Stimulated activated CD8-positive, alpha-beta memory T cell treated with anti-CD3 and anti-CD28 coated beads, Interleukin-2, amount 100 ng/mL, for 48 hours (primary cell): ENCODE measurements at regions not wholly inside any gene's neighbourhood (a gene's known extent, or its start where the extent isn't known, plus 50 kb on each side); places are given as distances from the start of the nearest gene placed in this dataset.
"Not testable (repeated sequence)": the region's sequence is repeated elsewhere in the genome, so short reads cannot be mapped to it uniquely, and the experiment has no call there.

Experiments
- DNase-seq, 2 donors: peaks; one replicate each; pipeline ENCODE4 v3.0.0-alpha.2; 2020; ENCODE audit warnings: low read depth in 2 of 2

DNA sequence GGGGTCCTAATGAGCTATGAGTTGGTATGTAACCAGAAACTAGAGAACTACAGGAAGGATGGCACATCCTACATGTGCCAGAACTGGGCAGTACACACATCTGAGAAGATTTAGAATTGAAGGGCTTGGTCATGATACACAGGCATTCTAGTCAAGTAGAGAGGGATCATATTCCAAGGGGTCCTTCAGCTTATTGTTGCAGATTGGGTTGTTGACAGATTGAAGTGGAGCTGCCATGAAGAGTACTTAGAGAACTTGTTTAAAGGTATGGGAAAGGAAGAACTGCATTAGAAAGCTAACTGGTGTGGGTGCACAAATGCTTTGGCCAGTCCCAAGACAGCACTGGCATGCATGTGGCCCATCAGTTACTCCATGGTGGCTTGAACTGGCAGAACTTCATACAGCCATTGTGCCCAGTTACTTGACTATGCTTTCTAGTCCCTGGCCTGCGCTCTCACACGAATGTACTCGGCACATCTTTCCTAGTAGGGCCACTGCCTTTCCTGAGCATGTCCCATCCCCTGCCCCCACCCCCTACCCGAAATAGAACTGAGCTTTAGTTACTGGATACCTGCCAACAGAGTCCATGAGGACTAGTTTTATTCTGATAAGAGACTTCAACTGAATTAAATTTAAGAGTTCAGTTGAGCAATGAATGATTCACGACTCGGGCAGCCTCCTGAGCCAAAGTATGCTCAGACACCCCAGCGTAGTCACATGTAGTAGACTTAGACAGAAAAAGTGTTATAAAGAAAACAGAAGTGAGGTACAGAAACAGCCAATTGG lies 64.0 kb downstream of the CCNG2 start:
- DNase-seq = no peak

DNA sequence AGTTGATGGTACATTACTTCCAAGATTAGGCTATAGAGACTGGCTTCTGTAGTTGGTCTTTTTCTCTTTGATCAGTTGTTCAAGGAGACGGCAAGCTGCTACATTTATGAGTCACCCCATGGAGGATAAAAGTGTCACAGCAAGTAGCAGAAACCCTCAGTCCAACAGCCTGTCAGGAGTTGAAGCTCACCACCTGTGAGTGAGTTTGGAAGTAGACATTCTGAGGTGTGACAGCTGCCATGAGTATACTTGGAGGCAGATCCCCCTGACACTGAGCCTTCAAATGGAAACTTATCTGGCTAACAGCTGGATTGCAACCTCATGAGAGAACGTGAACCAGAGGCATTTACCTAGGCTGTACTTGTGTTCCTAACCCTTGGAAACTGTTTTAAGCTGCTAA lies 68.0 kb downstream of the CCNG2 start:
- DNase-seq = no peak

DNA sequence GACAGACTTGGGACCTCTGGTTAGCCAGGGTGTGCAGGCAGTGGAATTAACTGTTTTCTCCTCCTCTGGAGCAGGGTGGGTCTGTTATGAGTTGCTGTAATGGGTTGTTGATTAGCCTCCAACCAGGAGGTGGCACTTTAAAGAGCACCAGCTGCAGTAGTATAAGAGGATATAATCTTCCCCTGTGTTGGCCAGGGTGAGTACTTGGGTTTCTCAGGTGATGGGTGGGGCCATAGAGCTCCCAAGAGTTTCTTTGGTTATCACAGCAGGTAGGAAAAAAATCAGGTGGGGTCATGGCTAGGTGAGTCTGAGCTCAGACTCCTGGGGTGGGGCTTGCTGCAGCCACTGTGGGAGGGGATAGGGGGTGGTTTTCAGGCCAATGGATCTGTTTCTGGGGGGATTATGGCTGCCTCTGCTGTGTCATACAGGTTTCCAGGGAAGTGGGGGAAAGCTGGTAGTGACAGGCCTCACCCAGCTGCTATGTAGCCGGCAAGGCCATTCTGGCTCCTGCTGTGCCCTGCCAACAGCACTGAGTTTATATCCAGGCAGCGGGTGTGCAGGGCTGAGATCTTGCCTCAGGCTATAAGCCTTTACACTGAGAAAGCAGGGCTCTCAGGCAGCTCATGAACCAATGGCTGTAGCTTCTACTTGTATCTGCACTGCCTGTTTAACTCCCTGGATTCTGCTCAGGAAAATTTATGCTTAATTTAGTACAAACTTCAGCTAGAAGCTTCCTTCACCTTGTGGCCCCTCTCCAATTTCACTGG lies 70.1 kb downstream of the CCNG2 start:
- DNase-seq = no peak

DNA sequence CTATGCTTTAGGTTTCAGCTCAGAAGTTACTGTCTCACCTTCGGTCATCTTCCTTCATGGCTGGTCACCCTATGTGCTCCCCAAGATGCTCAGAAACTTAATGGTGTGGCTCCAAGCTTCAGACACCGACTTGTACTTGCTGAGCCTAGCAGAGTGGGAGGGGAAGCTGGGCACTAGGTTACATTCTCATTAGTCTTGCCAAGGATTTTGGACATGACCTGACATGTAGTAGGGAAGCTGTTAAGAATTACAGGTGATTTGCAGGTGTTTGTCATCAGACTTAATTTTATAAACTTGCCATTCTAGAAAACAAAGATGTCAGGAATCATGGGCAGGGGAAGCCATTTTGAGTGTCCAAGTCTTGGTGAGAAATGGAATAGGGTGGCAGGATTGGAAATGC lies 72.4 kb downstream of the CCNG2 start:
- no peak for DNase-seq

DNA sequence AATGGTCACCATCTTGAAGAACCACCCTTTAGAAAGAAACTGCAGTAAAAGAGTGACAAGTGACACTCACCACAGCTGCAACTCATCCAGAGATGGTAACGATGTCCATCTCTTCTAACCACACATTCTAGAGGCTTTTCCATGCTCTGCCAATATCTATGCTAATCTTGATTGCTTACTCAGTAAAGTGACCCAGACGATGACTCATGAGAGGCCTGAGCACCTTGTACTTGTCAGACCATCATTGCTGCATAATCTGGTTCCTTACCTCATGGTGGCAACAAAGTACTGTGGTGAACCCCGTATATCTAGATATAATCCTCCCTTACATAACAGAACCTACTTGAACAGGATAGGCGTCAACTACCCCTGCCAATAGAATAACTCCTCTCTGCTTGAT lies 75.6 kb downstream of the CCNG2 start:
- DNase-seq = no peak

DNA sequence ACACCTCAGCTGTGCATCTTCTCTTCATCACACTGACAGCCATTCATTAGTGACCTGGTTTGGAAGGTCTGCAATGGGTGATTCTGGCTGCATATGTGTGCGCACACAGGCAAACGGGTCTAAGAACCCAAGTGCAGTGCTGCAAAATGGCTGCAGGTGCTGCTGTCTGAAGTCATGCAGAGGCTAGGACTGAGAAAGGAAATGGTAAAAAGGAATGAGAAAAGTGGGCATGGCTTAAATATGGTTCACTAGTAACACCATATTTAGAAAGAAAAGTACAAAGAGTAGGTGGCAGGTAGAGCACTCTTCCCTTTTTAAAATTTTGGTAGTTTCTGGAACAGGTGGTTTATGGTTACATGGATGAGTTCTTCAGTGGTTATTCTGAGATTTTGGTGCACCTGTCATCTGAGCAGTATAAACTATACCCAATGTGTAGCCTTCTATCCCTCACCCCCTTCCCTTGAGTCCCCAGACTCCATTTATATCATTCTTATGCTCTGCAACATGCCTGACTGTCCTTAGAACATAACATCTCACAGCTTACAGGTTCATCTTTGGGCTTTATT lies 78.4 kb downstream of the CCNG2 start:
- DNase-seq = no peak

DNA sequence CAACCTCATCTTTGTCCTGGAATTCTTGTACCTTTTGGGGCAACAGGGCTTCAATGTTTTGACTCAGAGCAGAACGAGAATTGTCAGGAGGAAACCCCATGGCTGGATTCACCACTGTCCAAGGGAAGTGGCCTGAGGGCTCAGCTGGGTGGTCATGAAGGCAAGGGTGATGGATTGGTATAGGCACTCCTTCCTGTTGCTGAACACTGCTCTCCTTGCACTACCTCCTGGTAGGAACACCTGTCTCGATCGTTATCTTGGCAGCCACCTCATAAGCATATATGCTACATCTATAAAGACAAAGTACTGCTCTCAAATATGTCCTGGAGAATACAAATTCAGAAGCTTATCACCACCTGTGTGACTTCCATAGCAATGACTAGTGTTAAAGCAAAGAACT lies 79.8 kb downstream of the CCNG2 start:
- DNase-seq = no peak

DNA sequence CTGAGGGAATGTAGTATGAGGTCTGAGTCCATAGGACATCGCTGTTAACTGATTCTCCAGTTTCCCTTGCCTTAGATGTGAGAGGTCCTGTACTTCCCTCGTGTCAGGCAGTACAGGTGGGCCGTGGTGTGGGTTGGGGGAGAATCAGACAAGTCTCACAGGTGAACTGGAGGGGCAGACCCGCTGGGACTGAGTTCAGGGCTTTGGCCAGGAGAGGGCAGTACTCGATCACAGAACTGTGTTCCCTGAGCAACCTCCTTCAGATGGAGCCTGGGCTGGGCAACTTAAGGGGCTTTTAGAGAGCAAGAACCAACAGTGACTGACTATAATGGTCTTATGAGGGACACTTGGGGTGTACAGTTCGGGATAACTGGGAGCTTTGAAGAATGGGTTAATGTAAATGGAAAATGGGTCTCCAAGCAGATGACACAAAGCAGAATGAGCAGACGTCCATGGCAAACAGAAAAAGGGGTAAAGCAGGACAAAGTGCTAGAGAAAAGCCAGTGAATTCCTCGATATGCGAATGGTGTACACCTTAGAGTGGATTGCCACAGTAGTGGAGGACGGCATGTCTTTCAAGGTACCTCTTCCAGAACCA lies 83.6 kb downstream of the CCNG2 start:
- peak; percentile 51 to 54 for DNase-seq

DNA sequence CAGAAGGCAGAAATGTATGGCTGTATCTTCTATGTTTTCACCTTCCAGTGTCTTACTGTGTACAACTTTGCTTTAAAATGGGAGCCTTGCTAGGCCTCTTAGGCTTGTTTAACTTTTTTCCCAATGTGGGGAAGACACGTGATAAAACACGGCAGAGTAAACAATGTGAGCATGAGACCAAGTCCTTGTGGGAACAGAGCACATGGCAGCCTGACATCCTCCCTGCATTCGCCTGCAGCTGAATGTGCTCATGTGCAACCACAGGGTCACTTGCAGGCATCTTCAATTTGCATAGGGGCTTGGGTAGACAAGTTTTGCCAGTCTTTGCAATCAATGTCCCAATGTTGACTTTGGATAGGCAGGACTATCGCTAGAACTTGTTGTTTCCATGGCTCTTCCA lies 91.8 kb downstream of the CCNG2 start:
- no peak for DNase-seq

DNA sequence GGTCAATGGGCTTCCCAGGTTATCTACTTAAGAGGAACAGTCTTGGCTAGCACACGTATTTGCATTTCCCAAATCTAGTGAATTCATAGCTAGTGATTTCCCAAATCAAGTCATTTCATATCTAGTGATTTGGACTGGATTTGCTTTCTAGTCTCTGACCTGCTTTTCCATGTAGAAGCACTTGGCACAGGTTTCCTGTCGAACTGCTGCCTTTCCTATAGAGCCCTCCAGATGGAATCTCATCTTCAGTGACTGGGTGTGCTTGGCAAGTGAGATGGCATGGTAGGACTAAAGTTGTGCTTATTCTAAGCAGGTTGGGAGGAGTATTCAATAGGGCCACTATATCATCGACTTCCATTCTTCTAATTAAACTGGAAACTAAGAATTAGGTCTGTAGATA lies 94.7 kb downstream of the CCNG2 start:
- no peak for DNase-seq

DNA sequence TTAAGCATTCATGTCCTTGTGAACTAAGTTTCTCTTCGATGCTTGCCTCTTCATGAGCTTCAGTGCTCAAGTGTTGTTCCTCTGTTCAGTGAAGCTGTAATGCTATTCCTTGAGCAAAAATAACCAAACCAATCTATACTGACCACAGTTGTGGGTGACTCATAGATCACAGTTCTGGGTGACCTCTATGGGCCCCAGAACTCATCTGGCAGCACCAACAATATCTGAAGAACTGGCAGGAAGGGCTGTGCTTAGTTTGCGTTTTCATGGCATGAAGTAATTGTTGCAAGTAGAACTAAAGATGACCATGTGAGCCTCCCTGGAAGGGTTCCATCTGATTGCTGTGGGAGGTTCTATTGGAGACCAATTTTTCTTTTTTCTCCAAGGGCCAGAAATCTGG lies 106.2 kb downstream of the CCNG2 start:
- DNase-seq = no peak

DNA sequence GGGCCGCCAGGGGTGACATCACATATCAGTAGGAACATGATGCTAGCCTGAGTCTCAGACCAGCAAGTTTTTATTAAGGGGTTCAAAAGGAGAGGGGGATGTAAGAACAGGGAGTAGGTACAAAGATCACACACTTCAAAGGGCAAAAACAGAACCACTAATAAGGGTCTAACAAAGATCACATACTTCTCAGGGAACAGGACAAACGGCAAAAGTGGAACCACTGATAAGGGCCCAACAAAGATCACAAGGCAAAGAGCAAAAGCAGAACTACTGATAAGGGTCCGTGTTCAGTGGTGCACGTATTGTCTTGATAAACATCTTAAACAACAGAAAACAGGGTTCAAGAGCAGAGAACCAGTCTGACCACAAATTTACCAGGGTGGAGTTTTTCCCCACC lies 107.0 kb downstream of the CCNG2 start:
- DNase-seq = not testable (repeated sequence)

DNA sequence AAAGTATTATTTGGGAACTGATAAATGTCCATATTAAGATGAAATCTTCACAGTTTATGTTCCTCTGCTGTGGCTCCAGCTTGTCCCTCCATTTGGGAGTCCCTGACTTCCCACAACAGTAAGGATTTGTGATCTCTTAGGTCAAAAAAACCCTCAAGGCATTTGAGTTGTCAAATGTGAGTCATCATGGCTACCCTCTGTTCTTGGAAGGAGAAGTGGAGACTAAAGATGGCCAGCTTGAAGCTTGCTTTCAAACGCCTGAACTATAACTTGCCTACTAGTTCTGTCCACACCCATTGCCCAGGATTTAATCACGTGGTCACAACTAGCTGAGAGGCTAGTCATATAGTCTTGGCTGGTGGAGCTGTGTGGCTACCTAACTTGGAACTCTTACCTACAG lies 107.8 kb downstream of the CCNG2 start:
- no peak for DNase-seq

DNA sequence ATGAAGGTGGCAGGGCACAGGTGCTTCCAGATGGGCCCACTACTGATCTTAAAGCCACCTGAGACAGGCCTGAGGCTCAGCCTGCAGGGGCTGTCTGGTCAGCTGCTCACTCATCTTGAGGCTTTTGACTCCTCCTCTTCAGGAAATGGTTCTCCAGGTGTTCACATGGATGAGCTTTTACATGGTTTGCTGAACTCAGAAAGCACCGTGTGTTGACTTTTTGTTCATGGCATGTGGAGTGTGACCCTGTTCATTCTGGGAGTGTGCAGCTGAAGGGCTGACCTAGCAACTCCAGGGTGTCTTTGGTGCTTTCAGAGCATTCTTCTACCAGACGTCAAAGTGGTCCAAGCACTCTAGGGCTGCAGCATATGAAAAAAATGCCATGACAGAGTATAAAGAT lies 111.1 kb downstream of the CCNG2 start:
- no peak for DNase-seq

DNA sequence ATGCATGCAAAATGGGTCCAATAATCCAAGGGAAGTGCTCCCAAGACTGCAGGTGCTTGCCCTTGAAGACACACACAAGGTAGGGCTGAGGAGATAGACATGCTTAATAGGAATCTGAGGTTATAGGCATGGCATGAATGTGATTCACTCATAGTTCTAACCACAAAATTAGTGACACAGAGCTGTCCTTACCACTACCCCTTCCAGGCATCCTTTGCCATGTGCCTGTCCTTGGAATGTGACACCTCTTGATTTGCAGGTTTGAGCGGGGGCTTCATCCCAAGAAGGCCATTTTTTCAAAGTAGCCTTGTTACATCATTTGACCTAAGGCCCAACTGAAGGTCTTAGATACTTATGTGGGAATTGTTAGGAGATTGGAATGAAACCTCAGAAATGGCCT lies 112.5 kb downstream of the CCNG2 start:
- no peak for DNase-seq

DNA sequence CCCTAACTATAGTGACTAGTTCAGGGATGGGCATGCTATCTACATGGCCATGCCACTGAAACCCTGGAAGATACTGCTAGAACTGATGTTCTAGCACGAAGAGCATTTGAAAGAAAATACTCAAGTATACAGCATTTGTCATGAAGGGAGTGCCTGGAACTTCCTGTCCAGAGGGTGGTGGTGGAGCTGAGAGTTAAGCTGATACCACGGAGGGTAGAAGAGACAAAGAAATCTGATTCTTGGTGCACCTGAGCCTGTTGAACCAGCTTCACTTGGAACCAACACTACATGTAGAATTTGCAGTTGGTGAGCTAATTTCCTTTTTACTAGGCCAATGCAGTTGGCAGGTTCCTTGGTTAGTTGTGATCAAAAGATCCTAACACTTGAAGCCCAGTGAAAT lies 116.4 kb downstream of the CCNG2 start:
- DNase-seq = no peak

DNA sequence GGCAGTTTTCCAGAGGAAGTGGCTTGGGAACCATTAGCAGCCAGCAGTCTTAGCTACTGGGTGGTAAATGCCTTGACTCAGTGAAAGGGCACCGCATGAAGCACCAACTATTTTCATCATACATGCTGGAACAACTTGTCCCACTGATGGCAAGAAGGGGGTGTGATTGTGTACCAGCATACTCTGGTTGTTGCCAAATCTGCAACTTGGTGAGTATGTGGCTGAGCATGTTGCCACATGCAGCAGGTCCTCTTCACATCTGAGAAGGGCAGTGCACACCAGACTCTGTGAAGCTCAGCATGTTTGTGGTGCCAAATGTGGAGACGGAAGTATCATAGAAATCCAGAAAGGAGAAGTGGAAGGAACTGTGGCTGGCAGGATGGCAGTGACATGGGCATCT lies 122.1 kb downstream of the CCNG2 start:
- DNase-seq = not testable (repeated sequence)

DNA sequence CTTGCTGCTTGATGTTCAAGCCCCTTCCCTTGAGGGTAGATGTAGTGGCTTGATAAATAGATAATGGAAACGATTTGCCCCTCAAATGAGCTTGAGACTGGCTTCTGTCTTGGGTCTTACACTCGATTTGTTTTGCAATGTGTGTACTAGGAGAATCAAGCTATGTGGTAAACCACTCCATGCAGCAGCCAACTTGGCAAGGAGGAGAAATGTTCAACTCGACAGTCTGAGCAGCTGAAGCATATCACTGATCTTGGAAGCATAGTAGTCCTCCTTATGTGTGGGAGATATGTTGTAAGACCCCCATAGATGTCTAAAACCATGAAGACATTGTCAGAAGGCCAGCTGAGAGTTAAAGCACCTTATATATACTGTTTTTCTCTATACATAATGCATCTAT lies 125.3 kb downstream of the CCNG2 start:
- no peak for DNase-seq

DNA sequence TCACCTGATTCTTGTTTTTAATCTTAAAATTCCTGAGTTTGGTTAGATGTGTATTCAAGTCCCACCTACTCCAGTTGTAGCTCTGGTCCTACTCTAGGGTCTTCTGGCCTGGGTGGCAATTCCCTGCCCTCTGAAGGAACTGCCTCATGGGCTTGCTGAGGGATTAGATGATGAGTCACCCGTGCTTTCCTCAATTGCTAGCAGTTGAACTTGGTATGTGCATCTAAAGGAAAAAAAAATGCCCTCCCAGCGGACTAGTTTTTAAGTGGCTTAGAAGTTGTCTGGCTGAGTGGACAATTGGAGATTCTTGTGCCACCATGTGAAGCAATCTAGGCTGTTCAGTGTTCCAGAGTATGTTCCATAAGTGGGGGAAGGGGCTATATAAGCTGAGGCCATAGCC lies 127.0 kb downstream of the CCNG2 start:
- DNase-seq = no peak

DNA sequence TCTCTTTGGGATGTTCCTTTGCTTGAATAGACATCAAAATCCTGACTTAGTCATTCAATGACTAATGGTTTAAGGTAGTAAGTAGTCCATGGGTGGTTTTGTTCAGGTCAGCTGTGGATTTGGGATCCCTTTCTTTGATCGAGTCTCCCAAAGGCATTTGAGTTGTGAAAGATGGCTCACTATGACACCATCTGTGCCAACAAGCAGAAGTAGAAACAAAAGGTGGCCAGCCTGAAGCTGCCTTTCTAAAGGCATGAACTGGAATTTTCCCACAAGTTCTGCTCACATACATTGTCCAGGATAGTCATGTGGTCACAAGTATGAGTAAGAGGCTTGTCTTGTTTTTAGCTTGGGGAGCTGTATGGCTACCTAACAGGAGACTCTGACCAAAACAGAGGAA lies 129.9 kb downstream of the CCNG2 start:
- DNase-seq = no peak

DNA sequence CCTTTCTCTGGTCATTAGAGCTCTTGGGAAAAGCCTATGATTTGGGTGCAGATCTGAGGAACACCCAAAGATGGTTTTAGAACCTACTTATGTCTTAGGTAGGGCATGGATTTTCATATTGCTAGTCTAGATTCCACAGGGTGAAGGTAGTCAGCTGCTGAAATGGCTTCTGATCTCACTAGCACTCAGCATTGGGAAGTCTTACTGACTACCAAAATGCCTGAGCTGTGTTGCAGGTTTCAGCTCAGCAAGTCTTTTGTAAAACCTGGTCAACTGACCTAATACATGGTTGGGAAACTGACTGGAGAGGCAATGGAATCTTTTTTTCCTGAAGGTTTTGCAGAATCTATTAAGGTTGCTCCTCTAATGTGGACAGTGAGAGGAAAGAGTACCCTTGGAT lies 136.4 kb downstream of the CCNG2 start:
- DNase-seq = no peak

DNA sequence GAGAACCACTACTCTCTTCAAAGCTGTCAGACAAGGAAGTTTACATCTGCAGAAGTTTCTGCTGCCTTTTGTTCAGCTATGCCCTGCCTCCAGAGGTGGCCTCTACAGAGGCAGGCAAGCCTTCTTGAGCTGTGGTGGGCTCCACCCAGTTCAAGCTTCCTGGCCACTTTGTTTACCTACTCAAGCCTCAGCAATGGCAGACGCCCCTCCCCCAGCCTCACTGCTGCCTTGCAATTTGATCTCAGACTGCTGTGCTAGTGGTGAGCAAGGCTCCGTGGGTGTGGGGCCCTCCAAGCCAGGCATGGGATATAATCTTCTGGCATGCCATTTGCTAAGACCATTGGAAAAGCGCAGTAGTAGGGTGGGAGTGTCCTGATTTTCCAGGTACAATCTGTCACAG lies 144.0 kb downstream of the CCNG2 start:
- not testable (repeated sequence) for DNase-seq

DNA sequence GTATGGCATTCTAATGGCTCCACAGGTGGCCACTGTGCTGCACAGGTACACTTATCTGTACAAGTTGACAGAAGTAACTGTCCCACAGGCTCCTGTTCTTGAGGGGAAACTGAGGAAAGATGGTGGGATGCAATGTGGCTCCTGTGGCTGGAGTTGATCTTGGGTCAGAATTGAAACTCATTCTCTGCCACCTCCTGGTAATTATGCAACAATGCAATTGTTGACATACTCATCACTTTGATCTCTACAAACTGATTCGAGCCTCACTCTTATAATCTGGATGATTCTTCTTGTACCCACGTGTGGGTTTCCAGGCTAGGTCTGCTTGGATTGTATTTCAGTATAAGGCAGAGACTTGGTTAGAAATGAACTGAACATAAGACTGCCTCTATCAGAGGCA lies 148.8 kb downstream of the CCNG2 start:
- DNase-seq = no peak
